NCI-H146 (cell line): ENCODE measurements at regions not wholly inside any gene's neighbourhood (a gene's known extent, or its start where the extent isn't known, plus 50 kb on each side); places are given as distances from the start of the nearest gene placed in this dataset.

Experiments
- DNase-seq: peaks from one replicate; lab custom pipeline; 2025; lab: John Stamatoyannopoulos, UW

GRCh38 chr4:163622379-163623035 lies 128.0 kb downstream of the TMA16 start:
- no peak for DNase-seq

GRCh38 chr4:163623787-163624186 lies 129.3 kb downstream of the TMA16 start:
- no peak for DNase-seq

GRCh38 chr4:163624727-163625126 lies 130.2 kb downstream of the TMA16 start:
- DNase-seq, result no peak

GRCh38 chr4:163631288-163631687 lies 136.8 kb downstream of the TMA16 start:
- DNase-seq, result no peak

- DNase-seq, result no peak
These were observed 144.4 kb downstream of the TMA16 start for GRCh38 chr4:163638909-163639308.

- no peak for DNase-seq
These were observed 155.1 kb downstream of the TMA16 start for GRCh38 chr4:163649557-163650091.

- DNase-seq, result no peak
These were observed 157.3 kb downstream of the TMA16 start for GRCh38 chr4:163651761-163652160.

GRCh38 chr4:163654621-163655020 lies 160.1 kb downstream of the TMA16 start:
- no peak for DNase-seq

GRCh38 chr4:163660636-163661035 lies 166.1 kb downstream of the TMA16 start:
- no peak for DNase-seq

- no peak for DNase-seq
These were observed 168.3 kb downstream of the TMA16 start for GRCh38 chr4:163662768-163663167.

GRCh38 chr4:163663454-163664225 lies 169.2 kb downstream of the TMA16 start:
- DNase-seq, result no peak

- no peak for DNase-seq
These were observed 170.6 kb downstream of the TMA16 start for GRCh38 chr4:163665101-163665500.

- DNase-seq, result no peak
These were observed 171.2 kb downstream of the TMA16 start for GRCh38 chr4:163665521-163666331.

GRCh38 chr4:163666332-163666873 lies 171.9 kb downstream of the TMA16 start:
- no peak for DNase-seq

- no peak for DNase-seq
These were observed 178.3 kb downstream of the TMA16 start for GRCh38 chr4:163672751-163673150.

- DNase-seq, result no peak
These were observed 179.6 kb downstream of the TMA16 start for GRCh38 chr4:163673848-163674697.

GRCh38 chr4:163679189-163679588 lies 184.7 kb downstream of the TMA16 start:
- DNase-seq, result no peak

GRCh38 chr4:163680386-163681098 lies 186.1 kb downstream of the TMA16 start:
- DNase-seq, result no peak

GRCh38 chr4:163681208-163681821 lies 186.8 kb downstream of the TMA16 start:
- DNase-seq, result peak; percentile 41

GRCh38 chr4:163688856-163689255 lies 194.4 kb downstream of the TMA16 start:
- DNase-seq, result no peak
